K562 (cell line): ENCODE measurements at regions not wholly inside any gene's neighbourhood (a gene's known extent, or its start where the extent isn't known, plus 50 kb on each side); places are given as distances from the start of the nearest gene placed in this dataset.

Source experiments
- ATAC-seq: fragments of 200-7000 bp; cut with Tn5 transposase; 3 replicates; pipeline ENCODE4 v1.9.1; 2020; ENCODE audit warnings: moderate library complexity
- BruUV-seq: library from RNA; stranded (reverse); fragments of 400-500 nt; replicated peaks from 2 replicates; lab custom pipeline; 2021; lab: Mats Ljungman, UMichigan
- CTCF ChIA-PET: fragments of 300-600 bp; formaldehyde crosslinking; extraction: SDS; loops from one replicate; lab custom pipeline; 2021; ENCODE audit warnings: low intra/inter-chr PET ratio; lab: Yijun Ruan, JAX
- POLR2A ChIA-PET: fragments of 300-600, 350-650 bp; sonication (Branson Sonifier 250); formaldehyde crosslinking; extraction: SDS; loops from one replicate; lab custom pipeline; 2021; ENCODE audit warnings: antibody characterized with exemption, inconsistent platforms; lab: Yijun Ruan, JAX
- DNase-seq, 4 experiments: peaks; one replicate each; pipeline versions ENCODE4 v3.0.0 to v3.0.0-alpha.2; 2011 to 2018; ENCODE audit warnings: low spot score in 3 of 4, mixed read lengths in 3 of 4; ENCODE audit errors: extremely low read depth in 1 of 4
- FAIRE-seq: peaks from 2 replicates; lab custom pipeline; 2011; peaks lifted over from hg19 to GRCh38; lab: Jason Lieb, UNC
- H2AFZ ChIP-seq: 2 replicates; pipeline ENCODE4 v1.6.0; 2011; ENCODE audit warnings: low read depth, low read length, control low read depth, inconsistent platforms
- H3K27ac ChIP-seq: fragments of 200-600 bp; 3 replicates; pipeline ENCODE4 v1.8.0; 2011; ENCODE audit warnings: low read depth, mild to moderate bottlenecking, control low read depth, inconsistent platforms, low read length, moderate library complexity, mixed read lengths; ENCODE audit errors: extremely low read depth
- H3K27me3 ChIP-seq, 2 experiments: fragments of 300-600 bp in 1 of 2; 2 replicates in 1 of 2; 3 replicates in 1 of 2; pipeline versions ENCODE4 v1.6.0 to v1.8.0; 2011; ENCODE audit warnings: inconsistent platforms in 2 of 2, low read length in 2 of 2, mild to moderate bottlenecking in 1 of 2, mixed read lengths in 1 of 2, moderate library complexity in 1 of 2; ENCODE audit not compliant: control insufficient read depth in 2 of 2, insufficient read depth in 2 of 2
- H3K36me3 ChIP-seq: fragments of 300-600 bp; 3 replicates; pipeline ENCODE4 v1.8.0; 2011; ENCODE audit warnings: mild to moderate bottlenecking, low read length, inconsistent platforms; ENCODE audit not compliant: control insufficient read depth, insufficient read depth
- H3K4me1 ChIP-seq, 2 experiments: fragments of 200-600 bp in 1 of 2; replicated peaks in 1 of 2; 2 replicates in 1 of 2; 3 replicates in 1 of 2; pipeline versions ENCODE4 v1.5.1 to v1.8.0; 2011; ENCODE audit warnings: inconsistent platforms in 2 of 2, low read length in 2 of 2, mild to moderate bottlenecking in 1 of 2, mixed read lengths in 1 of 2, moderate library complexity in 1 of 2; ENCODE audit not compliant: control insufficient read depth in 2 of 2, insufficient read depth in 2 of 2
- H3K4me2 ChIP-seq: 2 replicates; pipeline ENCODE4 v1.6.1; 2011; ENCODE audit warnings: low read length, control low read depth, inconsistent platforms, mixed read lengths; ENCODE audit not compliant: insufficient read depth
- H3K4me3 ChIP-seq: fragments of 200-600 bp; sonication (generic), shearing (Covaris generic); 2 replicates; pipeline ENCODE4 v1.5.1; 2016; ENCODE audit warnings: control low read depth, inconsistent platforms
- H3K79me2 ChIP-seq: fragments of 200-600 bp; 3 replicates; pipeline ENCODE4 v1.8.0; 2011; ENCODE audit warnings: low read length, inconsistent platforms; ENCODE audit not compliant: control insufficient read depth, insufficient read depth
- H3K9ac ChIP-seq, 2 experiments: 2 replicates each; pipeline versions ENCODE4 v1.6.0 to v1.6.1; 2011; ENCODE audit warnings: low read depth in 2 of 2, low read length in 2 of 2, control low read depth in 1 of 2, inconsistent platforms in 1 of 2, mild to moderate bottlenecking in 1 of 2, mixed read lengths in 1 of 2; ENCODE audit not compliant: insufficient read depth in 1 of 2
- H3K9me1 ChIP-seq: one replicate; pipeline ENCODE4 v1.6.0; 2011; ENCODE audit warnings: inconsistent platforms, mild to moderate bottlenecking, low read length, moderate library complexity; ENCODE audit not compliant: control insufficient read depth, insufficient read depth
- H3K9me3 ChIP-seq: replicated peaks from 2 replicates; pipeline ENCODE4 v1.5.1; 2011; ENCODE audit warnings: low read depth, low read length, inconsistent platforms; ENCODE audit not compliant: control insufficient read depth, insufficient read depth
- H4K20me1 ChIP-seq: replicated peaks from 2 replicates; pipeline ENCODE4 v1.6.1; 2011; ENCODE audit warnings: low read length, inconsistent platforms, mixed read lengths; ENCODE audit not compliant: control insufficient read depth, insufficient read depth
- GABPB2 ChIP-seq: fragments of 250-450 bp; sonication (Bioruptor Pico); conservative IDR thresholded peaks from 2 replicates; pipeline ENCODE4 v1.5.1; 2021; ENCODE audit warnings: mild to moderate bottlenecking
- NFATC3 ChIP-seq: fragments of 450-650 bp; IDR thresholded peaks from 2 replicates; pipeline ENCODE4 v1.6.1; 2017; ENCODE audit warnings: mild to moderate bottlenecking
- PBX2 ChIP-seq, 2 experiments: IDR thresholded peaks in 1 of 2; conservative IDR thresholded peaks in 1 of 2; 2 replicates each; pipeline ENCODE4 v1.6.1; 2016; ENCODE audit warnings: low read depth in 2 of 2, mild to moderate bottlenecking in 1 of 2, missing compliant biosample characterization in 1 of 2, missing genetic modification characterization in 1 of 2, moderate library complexity in 1 of 2
- RCOR1 ChIP-seq, 2 experiments: IDR thresholded peaks; 2 replicates each; pipeline ENCODE4 v1.6.1; 2012; ENCODE audit warnings: low read depth in 2 of 2, low read length in 2 of 2, borderline replicate concordance in 1 of 2, improper control_type of control experiment in 1 of 2
- SREBF2 ChIP-seq: sonication (generic); formaldehyde crosslinking; IDR thresholded peaks from 2 replicates; pipeline ENCODE4 v1.4.0; 2020; ENCODE audit warnings: mild to moderate bottlenecking, missing genetic modification reagents
- TRIM28 ChIP-seq: fragments of 450-650 bp; IDR thresholded peaks from 2 replicates; pipeline ENCODE4 v1.6.1; 2017
- USF1 ChIP-seq: sonication (generic); formaldehyde crosslinking; IDR thresholded peaks from 2 replicates; pipeline ENCODE4 v1.9.0; 2022; ENCODE audit warnings: mild to moderate bottlenecking, missing genetic modification reagents
- ZFP36 ChIP-seq: fragments of 150-350 bp; IDR thresholded peaks from 2 replicates; pipeline ENCODE4 v1.6.1; 2018; ENCODE audit warnings: low read length, low read depth; ENCODE audit not compliant: partially characterized antibody
- ZNF217 ChIP-seq: sonication (generic); formaldehyde crosslinking; IDR thresholded peaks from 2 replicates; pipeline ENCODE4 v1.8.0; 2022; ENCODE audit warnings: mild to moderate bottlenecking, missing genetic modification reagents
- ZNF263 ChIP-seq: sonication (generic); formaldehyde crosslinking; IDR thresholded peaks from 2 replicates; pipeline ENCODE4 v1.8.0; 2022; ENCODE audit warnings: mild to moderate bottlenecking, missing genetic modification reagents, borderline replicate concordance
- ZNF407 ChIP-seq: fragments of 450-650 bp; IDR thresholded peaks from 2 replicates; pipeline ENCODE4 v1.6.1; 2016; ENCODE audit warnings: low read depth
- WGBS: fragments of 100-300 bp; shearing (Covaris generic); methylation state at CpG from one replicate; pipeline ENCODE4 v1.1.6; 2016; ENCODE audit warnings: low coverage, mixed read lengths; ENCODE audit not compliant: insufficient coverage; ENCODE audit errors: missing lambda C conversion rate; 5-methylcytosine and 5-hydroxymethylcytosine counted together
- in situ Hi-C: fragments of 300-500 bp; cut with MboI; formaldehyde crosslinking; loops from 4 replicates; pipeline ENCODE4 v1.15.0; 2018; ENCODE audit warnings: inconsistent platforms, mixed read lengths
- intact Hi-C: fragments of 100-400 bp; cut with micrococcal nuclease; formaldehyde crosslinking; loops from 2 replicates; pipeline ENCODE4 v1.14.2; 2022

GRCh38 chr19:28290963-28291657 is 921.8 kb downstream of the UQCRFS1 start:
- ATAC-seq (no peak), DNase-seq (no peak), FAIRE-seq (no peak)
- in situ Hi-C loops: no loop called here
- WGBS: 3% methylated on average over 3 of the region's 3 CpGs
- intact Hi-C loops: no loop called here
- H3K4me2 ChIP-seq: no peak overlapping the region
- no peaks in the 10 kb centered on the region for H3K36me3 ChIP-seq
- H3K79me2 ChIP-seq: no peaks in the 10 kb centered on the region
- ChIA-PET POLR2A (no interaction called here), CTCF (no interaction called here)
- no peak overlapping the region for H3K27ac ChIP-seq
- no peaks in the 10 kb centered on the region for H3K9me1 ChIP-seq
- no peaks in the 10 kb centered on the region for H3K4me1 ChIP-seq
- no peak overlapping the region for H2AFZ ChIP-seq
- H4K20me1 ChIP-seq: no peaks in the 10 kb centered on the region
- no TSS peak for BruUV-seq
- H3K9me3 ChIP-seq: no peaks in the 10 kb centered on the region; the same call in 1 of the 2 replicates
- H3K27me3 ChIP-seq: no peaks in the 10 kb centered on the region
- no peak overlapping the region for H3K4me3 ChIP-seq
- no peak overlapping the region for H3K9ac ChIP-seq
- TF ChIP-seq NFATC3 (no peak), RCOR1 (IDR thresholded peaks at IDR 0.05; ENCODE audit: borderline replicate concordance in 1 of 2, low read depth in 2 of 2, low read length in 2 of 2) (no peak), SREBF2 (CRISPR knock-in tag) (no peak), ZFP36 (no peak), GABPB2 (no peak), ZNF407 (no peak), ZNF217 (no peak), USF1 (CRISPR knock-in tag) (no peak), PBX2 (CRISPR knock-in tag; IDR thresholded peaks at IDR 0.05; ENCODE audit: low read depth) (no peak), PBX2 (tag; conservative IDR thresholded peaks at IDR 0.05; ENCODE audit: low read depth) (no peak), ZNF263 (CRISPR knock-in tag) (no peak), TRIM28 (no peak)
